Suprapubic skin (tissue), 4 donors: ENCODE measurements at regions not wholly inside any gene's neighbourhood (a gene's known extent, or its start where the extent isn't known, plus 50 kb on each side); places are given as distances from the start of the nearest gene placed in this dataset.
A peak's percentile ranks its signal among the peaks of the same experiment; 100 is the strongest.

Source experiments
- EP300 ChIP-seq: sonication (generic); formaldehyde crosslinking; IDR thresholded peaks from one replicate; pipeline ENCODE4 v1.6.1; 2017; ENCODE audit warnings: antibody characterized with exemption
- POLR2A ChIP-seq, 2 donors: fragments of 450-650 bp; IDR thresholded peaks; one replicate each; pipeline ENCODE4 v1.6.1; 2017; ENCODE audit warnings: antibody characterized with exemption in 2 of 2, mild to moderate bottlenecking in 2 of 2, moderate library complexity in 2 of 2
- POLR2AphosphoS5 ChIP-seq, 3 donors: sonication (generic); formaldehyde crosslinking; IDR thresholded peaks; one replicate each; pipeline ENCODE4 v1.6.1; 2017; ENCODE audit warnings: antibody characterized with exemption in 3 of 3
- TF ChIP-seq, protein P1 (sequence below), 2 donors: fragments of 200-600 bp in 1 of 2; fragments of 450-650 bp in 1 of 2; sonication (generic) in 1 of 2; IDR thresholded peaks; one replicate each; pipeline ENCODE4 v1.5.1; 2016 to 2019; ENCODE audit warnings: antibody characterized with exemption in 2 of 2, mild to moderate bottlenecking in 1 of 2, moderate library complexity in 1 of 2

DNA sequence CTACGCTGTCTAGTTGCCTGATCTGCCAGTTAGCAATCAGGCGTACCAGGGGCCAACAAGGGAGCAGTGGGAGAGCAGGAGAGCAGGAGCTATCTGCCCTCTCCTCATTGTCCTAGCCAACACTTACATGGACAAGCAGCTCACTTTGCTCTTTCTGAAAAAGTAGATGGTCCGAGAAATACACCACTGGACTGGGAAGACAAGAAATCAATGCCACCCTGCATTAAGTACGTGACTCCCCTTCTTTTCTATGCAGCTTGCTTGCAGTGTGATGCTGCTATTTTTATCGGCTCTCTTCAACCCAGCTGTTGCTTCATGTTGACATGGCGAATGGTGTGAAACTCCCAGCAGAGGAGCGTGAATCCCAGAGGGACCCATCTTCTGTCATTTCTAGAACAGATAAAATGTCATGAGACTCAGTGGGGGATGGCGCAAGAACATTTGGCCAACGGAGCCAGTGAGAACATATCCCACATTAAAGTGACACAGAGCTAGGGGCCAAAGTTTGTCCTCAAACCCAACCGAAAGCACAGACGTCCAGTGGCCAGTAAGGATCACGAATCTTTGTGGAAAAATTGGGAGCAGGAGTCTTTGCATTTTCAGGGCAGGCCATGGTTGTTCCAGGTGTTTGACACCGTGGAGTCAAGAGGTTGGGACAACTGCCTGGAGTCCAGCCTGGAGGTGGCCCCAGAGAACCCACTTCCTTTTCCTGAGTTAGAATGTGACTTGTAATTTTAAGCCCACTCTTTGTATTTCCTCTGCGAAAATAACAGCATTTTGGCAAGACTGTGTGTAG, 53.7 kb upstream of the MEF2A start:
- no peak for TF ChIP-seq EP300
- TF ChIP-seq, protein P1, sequence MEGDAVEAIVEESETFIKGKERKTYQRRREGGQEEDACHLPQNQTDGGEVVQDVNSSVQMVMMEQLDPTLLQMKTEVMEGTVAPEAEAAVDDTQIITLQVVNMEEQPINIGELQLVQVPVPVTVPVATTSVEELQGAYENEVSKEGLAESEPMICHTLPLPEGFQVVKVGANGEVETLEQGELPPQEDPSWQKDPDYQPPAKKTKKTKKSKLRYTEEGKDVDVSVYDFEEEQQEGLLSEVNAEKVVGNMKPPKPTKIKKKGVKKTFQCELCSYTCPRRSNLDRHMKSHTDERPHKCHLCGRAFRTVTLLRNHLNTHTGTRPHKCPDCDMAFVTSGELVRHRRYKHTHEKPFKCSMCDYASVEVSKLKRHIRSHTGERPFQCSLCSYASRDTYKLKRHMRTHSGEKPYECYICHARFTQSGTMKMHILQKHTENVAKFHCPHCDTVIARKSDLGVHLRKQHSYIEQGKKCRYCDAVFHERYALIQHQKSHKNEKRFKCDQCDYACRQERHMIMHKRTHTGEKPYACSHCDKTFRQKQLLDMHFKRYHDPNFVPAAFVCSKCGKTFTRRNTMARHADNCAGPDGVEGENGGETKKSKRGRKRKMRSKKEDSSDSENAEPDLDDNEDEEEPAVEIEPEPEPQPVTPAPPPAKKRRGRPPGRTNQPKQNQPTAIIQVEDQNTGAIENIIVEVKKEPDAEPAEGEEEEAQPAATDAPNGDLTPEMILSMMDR (IDR thresholded peaks at IDR 0.05): no peak
- peak in 2 of 3 donors; percentile 46 to 49 for TF ChIP-seq POLR2AphosphoS5 (IDR thresholded peaks at IDR 0.05)
- no peak for TF ChIP-seq POLR2A (IDR thresholded peaks at IDR 0.05)
